ENCODE measurements at regions not wholly inside any gene's neighbourhood (a gene's known extent, or its start where the extent isn't known, plus 50 kb on each side); places are given as distances from the start of the nearest gene placed in this dataset.

GRCh38 chr5:104372796-104373195 is 810.2 kb upstream of the NUDT12 start (continued):
- no peak for TF ChIP-seq ZNF302 (tag by site-specific recombination; IDR thresholded peaks at IDR 0.05; ENCODE audit: low read depth)
- TF ChIP-seq ZNF433 (tag by site-specific recombination; IDR thresholded peaks at IDR 0.05; ENCODE audit: low read depth): no peak
- no peak for TF ChIP-seq ZBTB21 (tag by site-specific recombination; IDR thresholded peaks at IDR 0.05)

- Histone ChIP-seq H3K27ac (ENCODE audit: extremely low read depth, low read depth, low read length) (no peak overlapping the region), H3K4me3 (ENCODE audit: low read depth, low read length) (no peak overlapping the region), H3K36me3 (ENCODE audit: control insufficient read depth in 2 of 2, insufficient read depth in 1 of 2, low read length in 2 of 2) (no peaks in the 10 kb centered on the region), H3K4me1 (ENCODE audit: control insufficient read depth, insufficient read depth, low read length) (no peaks in the 10 kb centered on the region), H3K9me3 (ENCODE audit: control insufficient read depth, insufficient read depth, low read depth, low read length) (no peaks in the 10 kb centered on the region)
- no peak for TF ChIP-seq ATF2 (tag by site-specific recombination; IDR thresholded peaks at IDR 0.05; ENCODE audit: low read depth)
- TF ChIP-seq ZBTB1 (tag by site-specific recombination; IDR thresholded peaks at IDR 0.05): no peak
- TF ChIP-seq ZNF223 (tag by site-specific recombination; IDR thresholded peaks at IDR 0.05): no peak
- ChIA-PET POLR2A (no interaction called here), CTCF (no interaction called here)
Measured at GRCh38 chr5:104372376-104372775, 809.8 kb upstream of the NUDT12 start.

GRCh38 chr5:104370523-104370922 is 807.9 kb upstream of the NUDT12 start:
- POLR2A ChIA-PET: no interaction called here
- CTCF ChIA-PET: no interaction called here
- TF ChIP-seq ZNF16 (tag by site-specific recombination; IDR thresholded peaks at IDR 0.05; ENCODE audit: low read depth): no peak
- TF ChIP-seq ZNF146 (tag by site-specific recombination; IDR thresholded peaks at IDR 0.05): no peak
- no peak for TF ChIP-seq ZNF26 (tag by site-specific recombination; IDR thresholded peaks at IDR 0.05)
- no peak for TF ChIP-seq ATF2 (tag by site-specific recombination; IDR thresholded peaks at IDR 0.05; ENCODE audit: low read depth)
- TF ChIP-seq ZBTB44 (tag by site-specific recombination; IDR thresholded peaks at IDR 0.05): no peak
- no peak for TF ChIP-seq ZNF362 (tag by site-specific recombination; IDR thresholded peaks at IDR 0.05)
- TF ChIP-seq ZNF350 (tag by site-specific recombination; IDR thresholded peaks at IDR 0.05): no peak
- no peak for TF ChIP-seq ZNF202 (tag by site-specific recombination; IDR thresholded peaks at IDR 0.05; ENCODE audit: borderline replicate concordance)
- no peak for TF ChIP-seq ZNF140 (tag by site-specific recombination; IDR thresholded peaks at IDR 0.05)
- no peak for TF ChIP-seq ZFP41 (tag by site-specific recombination; IDR thresholded peaks at IDR 0.05; ENCODE audit: borderline replicate concordance)
- no peak for TF ChIP-seq ZNF433 (tag by site-specific recombination; IDR thresholded peaks at IDR 0.05; ENCODE audit: low read depth)
- no peak for TF ChIP-seq ZNF280D (tag by site-specific recombination; IDR thresholded peaks at IDR 0.05)
- TF ChIP-seq ZNF221 (tag by site-specific recombination; IDR thresholded peaks at IDR 0.05; ENCODE audit: borderline replicate concordance): no peak
- TF ChIP-seq ZNF2 (tag by site-specific recombination; IDR thresholded peaks at IDR 0.05): no peak

More at GRCh38 chr5:104370523-104370922, 807.9 kb upstream of the NUDT12 start:
- Histone ChIP-seq H3K27ac (ENCODE audit: extremely low read depth, low read depth, low read length) (no peak overlapping the region), H3K36me3 (ENCODE audit: control insufficient read depth in 2 of 2, insufficient read depth in 1 of 2, low read length in 2 of 2) (no peaks in the 10 kb centered on the region), H3K4me1 (ENCODE audit: control insufficient read depth, insufficient read depth, low read length) (no peaks in the 10 kb centered on the region), H3K4me3 (ENCODE audit: low read depth, low read length) (no peak overlapping the region), H3K9me3 (ENCODE audit: control insufficient read depth, insufficient read depth, low read depth, low read length) (no peaks in the 10 kb centered on the region)

All from HEK293 (cell line).